ENCODE measurements at regions not wholly inside any gene's neighbourhood (a gene's known extent, or its start where the extent isn't known, plus 50 kb on each side); places are given as distances from the start of the nearest gene placed in this dataset.

DNA sequence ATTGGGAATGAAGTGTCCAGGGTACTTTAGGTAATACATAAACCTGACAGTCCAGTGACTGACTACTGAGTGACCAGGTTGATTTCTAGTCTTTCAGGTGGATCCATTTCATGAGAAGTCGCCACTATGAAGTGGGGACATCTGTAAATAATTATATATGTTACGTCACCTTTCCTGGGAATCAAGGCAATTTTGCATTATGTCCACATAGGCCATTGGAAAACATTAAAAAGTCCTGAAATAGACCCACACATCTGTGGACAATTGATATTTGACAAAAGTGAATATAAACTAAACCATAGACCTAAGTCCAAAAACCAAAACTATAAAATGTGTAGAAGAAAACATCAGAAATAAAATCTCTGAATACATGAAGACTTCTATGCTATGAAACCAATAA is 231.5 kb downstream of the C6orf118 start:
- DNase-seq: no peak

DNA sequence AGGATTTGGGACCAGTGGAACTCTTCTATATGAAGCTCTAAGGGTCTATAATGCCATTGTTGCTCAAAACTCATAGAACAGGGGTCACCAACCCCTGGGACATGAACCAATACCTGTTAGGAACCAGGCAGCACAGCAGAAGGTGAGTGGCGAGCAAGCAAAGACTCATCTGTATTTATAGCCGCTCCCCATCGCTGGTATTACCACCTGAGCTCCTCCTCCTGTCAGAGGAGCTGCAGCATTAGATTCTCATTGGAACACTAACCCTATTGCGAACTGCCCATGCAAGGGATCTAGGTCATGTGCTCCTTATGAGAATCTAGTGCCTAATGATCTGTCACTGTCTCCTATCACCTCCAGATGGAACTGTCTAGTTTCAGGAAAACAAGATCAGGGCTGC is 237.5 kb downstream of the C6orf118 start:
- no peak for DNase-seq

DNA sequence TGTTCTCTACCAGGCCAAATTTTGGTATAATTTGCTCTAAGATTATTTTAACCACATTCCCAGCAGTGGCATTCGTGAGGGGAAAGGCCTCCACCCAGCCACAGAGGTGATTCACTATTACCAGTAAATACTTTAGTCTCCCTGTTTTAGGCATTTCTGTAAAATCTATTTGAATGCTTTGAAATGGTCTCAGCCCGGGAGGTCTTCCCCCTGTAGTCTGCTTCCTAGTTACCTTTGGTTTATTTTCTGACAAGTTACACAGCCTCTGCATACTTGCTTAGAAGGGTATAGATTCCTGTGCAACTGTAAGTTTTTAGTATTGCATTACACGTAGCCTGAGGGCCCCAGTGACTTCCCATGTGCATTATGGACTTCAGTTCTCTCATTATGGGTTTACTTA is 248.7 kb downstream of the C6orf118 start:
- DNase-seq: no peak

DNA sequence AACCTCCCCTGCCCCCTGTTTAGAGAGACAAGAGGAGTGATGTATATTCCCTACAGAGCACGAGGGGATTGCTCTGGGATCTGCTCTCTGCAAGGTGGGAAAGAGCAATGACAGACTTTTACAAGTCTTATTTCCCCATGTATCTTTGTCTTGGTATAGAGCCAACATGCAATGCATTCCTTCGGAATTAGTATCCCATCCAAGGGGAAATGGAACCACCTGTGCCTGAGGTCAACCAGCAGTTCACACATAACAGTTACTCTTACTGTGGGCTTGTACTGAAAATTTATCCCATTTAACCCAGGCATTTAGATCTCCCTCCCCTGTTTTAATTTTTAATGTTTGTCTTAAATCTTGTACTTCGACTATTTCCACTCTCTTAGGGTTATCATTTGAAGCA is 250.4 kb downstream of the C6orf118 start:
- DNase-seq: no peak

DNA sequence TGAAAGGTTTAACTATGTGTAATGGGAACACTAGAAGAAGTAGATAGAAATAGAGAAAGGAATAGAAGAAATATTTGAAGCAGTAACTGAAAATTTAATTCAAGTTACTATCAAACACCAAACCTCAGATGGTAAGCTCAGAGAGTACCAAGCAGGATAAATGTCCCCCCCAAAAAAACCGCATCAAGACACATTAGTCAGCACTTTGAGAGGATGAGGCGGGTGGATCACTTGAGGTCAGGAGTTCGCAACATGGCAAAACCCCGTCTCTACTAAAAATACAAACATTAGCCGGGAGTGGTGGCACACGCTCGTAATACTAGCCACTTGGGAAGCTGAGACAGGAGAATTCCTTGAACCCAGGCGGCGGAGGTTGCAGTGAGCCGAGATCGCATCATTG is 253.1 kb downstream of the C6orf118 start:
- no peak for DNase-seq

DNA sequence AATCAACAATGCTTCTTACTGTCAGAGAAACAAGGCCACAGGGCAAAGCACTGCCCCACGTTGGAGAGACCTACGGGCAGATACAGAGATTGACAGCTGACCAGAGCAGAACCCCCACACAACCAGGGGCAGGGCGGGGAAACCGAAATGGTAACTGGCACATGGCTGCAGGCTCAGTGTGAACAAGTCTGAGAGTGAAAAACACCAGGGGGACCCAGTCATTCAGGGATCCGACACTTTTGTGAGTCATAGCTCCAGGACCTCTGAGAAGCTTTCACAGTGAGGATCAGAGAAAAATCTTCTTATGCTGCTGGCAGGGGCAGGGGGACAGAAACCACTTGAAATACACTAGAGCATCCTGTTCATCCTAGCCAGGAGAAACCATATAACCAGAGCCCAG is 254.2 kb downstream of the C6orf118 start:
- DNase-seq: no peak

DNA sequence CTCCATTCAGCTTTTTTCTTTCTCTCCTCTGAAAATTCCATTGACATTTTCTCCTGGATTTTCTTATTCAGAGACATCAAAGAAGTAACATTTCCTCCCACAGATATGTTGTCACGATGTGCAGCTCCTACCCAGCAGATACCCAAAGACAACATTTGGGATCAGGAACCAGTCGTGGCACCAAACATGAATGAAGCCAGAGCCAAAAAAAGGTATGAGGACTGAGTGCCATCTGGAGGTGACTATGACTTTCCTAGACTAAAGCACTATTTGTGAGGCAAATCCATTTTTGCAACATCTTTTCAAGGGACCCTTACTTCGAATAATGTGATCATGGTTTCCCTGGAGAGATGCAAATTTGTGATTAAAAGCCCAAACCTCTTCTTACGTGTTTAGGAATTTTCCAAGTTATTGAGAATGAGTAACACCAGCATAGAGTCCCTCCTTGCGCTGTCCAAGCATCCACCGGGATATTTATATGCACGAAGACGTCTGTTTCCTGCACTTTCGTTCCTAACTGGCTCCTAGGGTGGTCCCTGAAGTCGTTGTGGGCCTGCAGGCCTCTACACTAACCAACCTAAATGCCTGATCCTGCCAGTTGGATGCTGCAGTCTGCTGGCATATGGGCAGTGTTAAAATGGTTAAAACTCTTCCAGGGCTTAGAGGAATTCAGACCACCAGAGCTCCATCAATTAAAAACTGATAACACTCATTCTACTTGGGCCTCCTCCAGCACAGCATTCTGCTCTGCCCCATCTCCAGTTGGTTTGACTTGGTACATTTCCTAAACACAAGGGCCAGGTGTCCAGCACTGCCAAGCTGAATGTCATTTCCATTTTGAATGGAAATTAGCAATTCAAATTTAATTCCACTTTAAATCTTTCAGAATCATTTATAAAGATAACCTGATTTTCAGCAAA is 256.6 kb downstream of the C6orf118 start:
- DNase-seq: no peak

DNA sequence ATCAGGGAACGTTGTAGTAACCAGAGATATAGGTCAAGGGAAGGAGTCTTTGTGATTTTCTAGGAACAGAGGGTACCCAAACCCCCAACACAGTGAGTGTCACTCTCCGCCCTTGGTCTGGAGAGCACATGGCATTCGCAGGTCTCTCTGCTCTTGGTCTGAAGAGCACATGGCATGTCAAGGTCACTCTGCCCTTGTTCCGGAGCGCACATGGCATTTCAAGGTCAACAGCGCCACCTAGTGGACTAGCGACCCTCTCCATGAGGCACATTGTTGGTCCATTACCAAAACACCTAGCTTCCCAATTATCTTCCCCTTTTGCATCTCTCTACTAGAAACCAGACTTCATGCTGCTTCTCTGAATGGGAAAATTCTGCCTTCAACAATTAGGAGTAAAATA is 260.0 kb downstream of the C6orf118 start:
- no peak for DNase-seq

DNA sequence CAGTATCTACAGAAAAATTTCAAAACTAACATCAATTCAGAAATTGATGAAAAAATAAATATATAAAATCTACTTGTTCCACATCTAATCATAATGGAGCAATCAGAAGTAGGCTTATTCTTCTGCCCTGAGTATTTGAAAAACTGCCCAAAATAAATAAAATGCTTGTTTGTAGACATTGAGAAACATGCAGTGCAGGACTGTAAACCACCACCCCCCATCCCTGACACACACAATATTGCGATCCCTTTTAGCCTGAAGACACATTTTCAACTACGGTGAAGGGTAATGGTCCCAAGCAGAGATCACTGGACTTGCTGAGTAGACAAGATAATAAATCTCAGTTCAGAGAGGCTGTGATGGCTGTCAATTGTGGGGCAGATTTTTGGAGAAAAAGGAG is 261.5 kb downstream of the C6orf118 start:
- no peak for DNase-seq

DNA sequence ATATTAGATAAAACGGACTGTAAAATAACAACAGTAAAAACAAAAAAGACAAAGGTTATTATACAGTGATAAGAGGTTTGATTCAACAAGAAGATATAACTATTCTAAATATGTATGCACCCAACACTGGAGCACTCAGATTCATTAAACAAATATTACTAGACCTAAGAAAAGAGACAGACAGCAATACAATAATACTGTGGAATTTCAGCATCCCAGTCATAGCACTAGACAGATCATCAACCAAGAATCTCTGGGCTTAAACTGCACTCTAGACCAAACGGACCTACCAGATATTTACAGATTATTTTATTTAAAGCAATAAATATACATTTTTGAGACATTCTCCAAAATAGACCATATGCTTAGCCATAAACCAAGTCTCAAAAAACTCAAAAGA is 263.8 kb downstream of the C6orf118 start:
- DNase-seq: no peak

DNA sequence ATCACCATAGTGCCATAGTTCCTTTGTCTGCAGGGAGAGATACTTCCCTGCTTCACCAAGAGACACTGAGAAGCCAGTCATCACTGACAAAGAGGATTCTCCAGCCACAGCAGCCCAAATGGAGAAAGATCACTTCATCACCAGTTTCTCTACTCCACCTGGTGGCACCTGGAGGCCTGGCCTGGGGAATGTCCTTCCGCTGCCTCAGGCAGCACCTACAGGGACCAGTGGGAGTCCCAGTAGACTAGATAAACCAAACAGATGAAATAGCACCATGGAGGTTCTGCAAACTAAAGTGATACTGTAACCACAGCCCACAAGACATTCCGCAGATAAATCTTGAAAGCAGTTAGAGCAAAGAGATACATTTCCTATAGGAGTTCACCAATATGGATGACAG is 266.5 kb downstream of the C6orf118 start:
- DNase-seq: no peak

DNA sequence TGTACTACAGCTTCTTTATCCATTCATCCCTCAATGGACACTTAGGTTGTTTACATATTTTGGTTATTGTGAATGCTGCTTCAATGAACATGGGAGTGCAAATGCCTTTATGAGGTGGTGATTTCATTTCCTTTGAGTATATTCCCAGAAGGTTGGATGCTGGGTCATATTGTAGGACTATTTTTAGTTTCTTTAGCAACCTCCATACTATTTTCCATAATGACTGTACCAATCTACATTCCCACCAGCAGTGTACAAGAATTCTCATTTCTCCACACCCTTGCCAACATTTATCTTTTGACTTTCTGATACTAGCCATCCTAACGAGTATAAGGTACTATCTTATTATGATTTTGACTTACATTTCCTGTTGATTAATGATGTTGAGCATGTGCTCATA is 269.0 kb downstream of the C6orf118 start:
- no peak for DNase-seq

DNA sequence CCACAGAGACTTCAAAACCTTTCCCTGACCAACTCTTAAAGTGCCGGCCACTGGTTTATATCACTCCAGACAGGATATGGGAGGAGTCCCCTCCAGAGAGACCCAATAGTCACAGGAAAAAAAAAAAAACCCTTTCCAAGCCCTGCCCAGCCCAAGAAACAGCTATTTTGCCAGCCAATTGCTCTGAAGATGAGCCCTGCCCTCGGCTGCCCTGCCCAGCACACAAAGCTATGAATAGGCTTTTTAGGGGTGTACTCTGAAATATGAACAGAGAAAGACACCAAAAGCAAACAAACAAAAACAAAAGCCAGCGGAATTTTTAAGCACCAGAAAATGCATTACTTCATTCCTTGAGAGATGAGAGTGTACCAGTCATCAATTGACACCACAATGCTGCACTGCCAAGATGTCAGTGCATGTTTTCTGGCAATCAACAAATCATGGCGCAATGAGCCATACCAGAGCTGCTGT is 275.1 kb downstream of the C6orf118 start:
- no peak for DNase-seq

DNA sequence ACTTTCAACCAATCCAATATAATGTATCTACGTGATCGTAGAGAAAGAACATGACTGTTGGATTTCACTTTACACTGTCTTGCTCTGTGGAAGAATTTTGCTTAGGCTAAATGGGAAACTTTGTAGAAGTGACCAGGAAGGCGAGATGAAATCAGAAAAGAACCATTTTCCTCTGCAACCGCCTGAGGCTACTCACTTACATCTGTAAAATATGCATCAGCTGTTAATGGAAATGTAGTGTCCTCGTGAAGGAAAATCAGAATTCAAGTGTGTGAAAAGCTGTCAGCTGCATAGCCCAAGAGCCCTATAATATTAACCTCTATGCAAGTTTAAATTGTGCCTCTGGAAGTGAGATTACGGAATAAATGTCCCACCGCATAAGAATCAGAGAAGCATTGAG is 277.9 kb downstream of the C6orf118 start:
- DNase-seq: no peak

DNA sequence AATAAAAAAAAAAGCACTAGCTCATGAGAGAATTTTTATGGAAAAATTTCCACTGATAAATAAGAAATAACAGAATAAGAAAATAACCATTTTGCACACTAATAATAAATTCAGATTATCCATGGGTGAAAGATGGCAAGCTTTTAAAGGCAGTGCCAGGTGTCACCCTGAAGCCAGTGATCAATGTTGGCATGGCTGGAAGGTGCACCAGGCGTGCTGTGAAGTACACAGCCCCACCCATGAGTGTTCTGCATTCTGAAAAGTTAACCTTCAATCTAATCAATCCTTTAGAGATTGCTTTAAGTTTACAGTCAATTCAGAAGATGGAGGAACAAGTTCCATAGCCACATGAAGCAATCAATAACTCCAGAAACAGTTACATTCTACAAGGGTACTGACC is 284.4 kb downstream of the C6orf118 start:
- no peak for DNase-seq

DNA sequence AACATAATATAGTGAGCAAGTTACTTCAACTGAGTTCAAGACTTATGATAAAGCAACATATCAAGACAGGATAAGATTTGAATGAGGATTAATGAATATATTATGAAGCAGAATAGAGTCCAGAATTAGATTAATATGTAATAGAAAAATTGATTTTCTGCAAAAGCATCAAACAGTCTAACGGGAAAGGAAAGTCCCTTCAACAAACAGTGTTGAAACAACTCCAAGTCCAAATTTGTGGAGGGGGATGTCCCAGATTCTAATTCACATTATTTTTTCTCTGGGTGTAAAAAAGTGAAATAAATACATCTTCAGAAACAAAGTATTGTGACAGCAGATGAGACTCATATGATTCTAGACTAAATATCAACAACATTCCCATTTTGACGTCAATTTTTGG is 289.7 kb downstream of the C6orf118 start:
- DNase-seq: no peak

DNA sequence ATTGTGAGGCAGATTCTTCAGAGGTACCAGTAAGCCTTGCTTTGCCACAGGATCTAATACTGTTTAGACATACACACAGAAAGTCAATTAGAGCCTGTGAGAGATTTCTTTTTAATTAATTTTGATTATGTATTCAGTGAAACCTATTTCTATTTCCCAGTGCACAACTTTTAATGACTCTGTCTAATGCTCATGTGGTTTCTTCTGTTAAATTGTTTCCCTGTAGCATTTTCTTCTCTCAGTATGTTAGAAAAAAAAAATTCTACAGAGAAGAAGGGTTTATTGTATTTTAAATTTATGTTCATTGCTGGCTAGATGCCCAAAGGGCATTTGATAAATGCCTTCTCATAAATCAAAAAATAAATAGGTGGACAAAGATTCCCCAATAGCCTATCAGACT is 293.7 kb downstream of the C6orf118 start:
- DNase-seq: no peak

DNA sequence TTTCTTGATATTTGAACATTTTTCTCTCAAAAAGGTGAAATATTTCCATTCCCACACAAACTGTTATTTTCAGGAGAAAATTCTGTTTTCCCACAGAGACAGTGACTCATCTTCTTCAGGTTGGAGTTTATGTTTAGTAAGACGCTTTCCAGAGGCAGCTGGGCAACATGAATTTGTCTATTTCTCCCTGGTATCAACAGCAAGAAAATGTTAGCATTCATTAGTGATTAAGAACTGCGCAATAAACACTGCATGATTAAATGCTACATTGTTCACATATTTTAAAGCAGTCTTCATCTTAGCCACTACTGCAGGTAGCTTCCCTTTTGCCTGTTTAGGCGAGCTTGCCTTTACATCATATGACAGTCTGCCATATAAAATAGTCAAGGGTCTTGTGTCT is 295.7 kb downstream of the C6orf118 start:
- no peak for DNase-seq

DNA sequence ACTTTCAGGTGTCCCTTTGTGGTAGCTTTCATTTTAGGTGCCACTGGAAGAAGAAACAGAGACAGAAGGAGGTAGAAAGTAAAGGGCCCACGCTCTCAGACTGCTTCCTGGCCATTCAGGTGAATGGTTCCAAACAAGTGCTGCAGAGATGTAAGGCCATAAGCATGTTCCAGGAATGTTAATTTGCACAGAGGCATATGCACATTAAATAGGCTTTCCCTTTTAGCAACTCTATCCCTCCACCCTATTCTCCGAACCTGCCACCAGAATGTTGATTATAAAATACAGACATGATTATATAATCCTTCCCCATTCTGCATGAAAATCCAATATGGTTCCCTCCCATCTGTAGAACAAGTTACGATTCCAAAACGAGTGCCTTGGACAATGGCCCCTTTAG is 297.2 kb downstream of the C6orf118 start:
- DNase-seq: no peak

DNA sequence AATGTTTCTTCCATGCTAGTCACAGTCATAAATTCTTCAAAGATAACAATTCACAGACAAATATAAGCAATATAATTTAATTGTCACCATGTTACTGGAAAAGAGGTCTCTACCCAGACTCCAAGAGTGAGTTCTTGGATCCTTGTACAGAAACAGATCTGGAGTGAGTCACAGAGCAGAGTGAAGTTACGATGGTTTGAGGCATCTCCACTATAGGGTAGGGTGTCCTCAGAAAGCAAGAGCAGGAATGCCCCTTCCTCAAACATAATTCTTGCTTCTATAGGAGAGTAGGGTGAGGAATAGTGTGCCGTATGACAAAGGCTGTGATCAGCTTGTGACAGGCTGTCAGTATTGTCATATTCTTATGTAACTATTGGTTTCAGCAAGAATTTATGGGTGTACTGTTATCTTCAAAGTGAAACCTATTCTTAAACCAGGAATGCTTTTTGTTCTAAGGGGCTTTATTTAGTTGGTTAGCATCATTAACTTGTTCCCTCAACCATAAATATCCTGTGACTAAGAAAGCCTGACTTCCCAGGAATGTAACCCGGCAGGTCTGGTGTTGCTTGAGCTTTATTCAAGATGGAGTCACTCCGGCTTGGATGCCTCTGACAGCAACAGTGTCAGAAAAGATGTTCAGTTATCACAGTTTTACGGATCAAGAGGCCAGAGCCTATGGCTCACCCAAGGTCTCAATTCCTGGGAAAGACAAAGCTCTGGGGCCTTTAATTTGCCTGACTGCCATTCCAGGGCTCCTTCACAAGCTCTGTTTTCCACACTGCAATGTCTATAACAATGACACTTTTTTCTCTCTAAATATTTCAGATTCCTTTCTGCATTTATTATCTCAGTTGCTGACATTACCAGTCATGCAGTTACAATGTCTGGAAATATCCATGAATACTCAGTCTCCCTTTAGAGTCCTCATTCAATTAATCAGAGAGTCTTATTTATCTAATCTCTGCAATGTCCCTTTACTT is 298.6 kb downstream of the C6orf118 start:
- no peak for DNase-seq

DNA sequence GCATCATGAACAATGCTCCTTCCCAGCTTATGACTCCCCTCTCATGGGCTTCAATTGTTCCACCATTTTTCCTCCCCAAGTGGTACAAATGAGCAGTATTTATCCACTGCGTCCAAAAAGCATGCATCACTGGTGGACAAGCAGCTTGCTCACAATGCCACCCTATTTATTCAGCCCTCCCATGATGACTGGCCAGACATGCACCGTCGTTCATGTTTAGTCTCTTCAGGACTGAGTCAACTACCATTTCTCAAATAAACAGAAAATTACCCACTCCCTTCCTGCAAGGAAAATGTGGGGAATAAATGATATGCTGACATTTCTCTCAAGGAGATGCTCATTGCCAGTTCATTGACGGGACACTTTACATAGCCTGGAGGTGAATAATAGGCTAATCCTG is 300.4 kb downstream of the C6orf118 start:
- no peak for DNase-seq

DNA sequence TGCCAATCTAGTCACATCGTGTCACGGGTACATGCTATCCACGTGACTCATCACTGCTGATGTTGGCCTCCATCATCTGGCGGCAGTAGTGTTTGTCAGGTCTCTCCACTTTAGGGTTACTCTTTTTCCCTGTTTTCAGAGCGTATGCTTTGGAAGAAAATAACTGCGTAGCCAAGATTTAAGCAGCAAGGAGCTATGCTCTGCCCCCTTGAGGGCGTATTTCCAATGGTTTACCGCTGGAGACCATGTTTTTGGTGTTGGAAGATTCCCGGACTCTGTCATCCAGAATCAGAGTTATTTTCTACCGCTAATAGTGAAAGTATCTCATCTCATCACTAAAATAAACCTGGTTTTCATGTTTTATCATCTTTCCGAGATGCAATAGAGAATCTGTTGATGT is 306.5 kb downstream of the C6orf118 start:
- DNase-seq: no peak

DNA sequence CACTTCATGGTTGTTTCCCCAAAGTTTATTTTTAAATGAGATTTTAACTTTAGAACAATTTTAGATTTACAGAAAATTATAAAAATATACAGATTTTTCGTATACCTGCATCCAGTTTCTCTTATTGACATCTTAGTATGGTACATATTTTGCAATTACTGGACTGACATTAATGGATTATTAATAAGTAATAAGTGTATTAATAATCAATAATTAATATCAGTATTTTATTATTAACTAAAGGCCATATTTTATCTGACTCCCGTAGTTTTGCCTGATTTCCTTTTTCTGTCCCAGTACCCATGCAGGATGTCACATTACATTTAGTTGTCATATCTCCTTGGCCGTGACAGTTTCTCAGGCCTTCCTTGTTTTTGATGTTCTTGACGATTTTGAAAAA is 307.0 kb downstream of the C6orf118 start:
- no peak for DNase-seq
